K562 (cell line): ENCODE measurements at regions not wholly inside any gene's neighbourhood (a gene's known extent, or its start where the extent isn't known, plus 50 kb on each side); places are given as distances from the start of the nearest gene placed in this dataset.

Source experiments
- ATAC-seq: fragments of 200-7000 bp; cut with Tn5 transposase; 3 replicates; pipeline ENCODE4 v1.9.1; 2020; ENCODE audit warnings: moderate library complexity
- BruUV-seq: library from RNA; stranded (reverse); fragments of 400-500 nt; replicated peaks from 2 replicates; lab custom pipeline; 2021; lab: Mats Ljungman, UMichigan
- CTCF ChIA-PET: fragments of 300-600 bp; formaldehyde crosslinking; extraction: SDS; loops from one replicate; lab custom pipeline; 2021; ENCODE audit warnings: low intra/inter-chr PET ratio; lab: Yijun Ruan, JAX
- POLR2A ChIA-PET: fragments of 300-600, 350-650 bp; sonication (Branson Sonifier 250); formaldehyde crosslinking; extraction: SDS; loops from one replicate; lab custom pipeline; 2021; ENCODE audit warnings: antibody characterized with exemption, inconsistent platforms; lab: Yijun Ruan, JAX
- DNase-seq, 4 experiments: peaks; one replicate each; pipeline versions ENCODE4 v3.0.0 to v3.0.0-alpha.2; 2011 to 2018; ENCODE audit warnings: low spot score in 3 of 4, mixed read lengths in 3 of 4; ENCODE audit errors: extremely low read depth in 1 of 4
- FAIRE-seq: peaks from 2 replicates; lab custom pipeline; 2011; peaks lifted over from hg19 to GRCh38; lab: Jason Lieb, UNC
- H2AFZ ChIP-seq: 2 replicates; pipeline ENCODE4 v1.6.0; 2011; ENCODE audit warnings: low read depth, low read length, control low read depth, inconsistent platforms
- H3K27ac ChIP-seq: fragments of 200-600 bp; 3 replicates; pipeline ENCODE4 v1.8.0; 2011; ENCODE audit warnings: low read depth, mild to moderate bottlenecking, control low read depth, inconsistent platforms, low read length, moderate library complexity, mixed read lengths; ENCODE audit errors: extremely low read depth
- H3K27me3 ChIP-seq, 2 experiments: fragments of 300-600 bp in 1 of 2; 2 replicates in 1 of 2; 3 replicates in 1 of 2; pipeline versions ENCODE4 v1.6.0 to v1.8.0; 2011; ENCODE audit warnings: inconsistent platforms in 2 of 2, low read length in 2 of 2, mild to moderate bottlenecking in 1 of 2, mixed read lengths in 1 of 2, moderate library complexity in 1 of 2; ENCODE audit not compliant: control insufficient read depth in 2 of 2, insufficient read depth in 2 of 2
- H3K36me3 ChIP-seq: fragments of 300-600 bp; 3 replicates; pipeline ENCODE4 v1.8.0; 2011; ENCODE audit warnings: mild to moderate bottlenecking, low read length, inconsistent platforms; ENCODE audit not compliant: control insufficient read depth, insufficient read depth
- H3K4me1 ChIP-seq, 2 experiments: fragments of 200-600 bp in 1 of 2; replicated peaks in 1 of 2; 2 replicates in 1 of 2; 3 replicates in 1 of 2; pipeline versions ENCODE4 v1.5.1 to v1.8.0; 2011; ENCODE audit warnings: inconsistent platforms in 2 of 2, low read length in 2 of 2, mild to moderate bottlenecking in 1 of 2, mixed read lengths in 1 of 2, moderate library complexity in 1 of 2; ENCODE audit not compliant: control insufficient read depth in 2 of 2, insufficient read depth in 2 of 2
- H3K4me2 ChIP-seq: 2 replicates; pipeline ENCODE4 v1.6.1; 2011; ENCODE audit warnings: low read length, control low read depth, inconsistent platforms, mixed read lengths; ENCODE audit not compliant: insufficient read depth
- H3K4me3 ChIP-seq: fragments of 200-600 bp; sonication (generic), shearing (Covaris generic); 2 replicates; pipeline ENCODE4 v1.5.1; 2016; ENCODE audit warnings: control low read depth, inconsistent platforms
- H3K79me2 ChIP-seq: fragments of 200-600 bp; 3 replicates; pipeline ENCODE4 v1.8.0; 2011; ENCODE audit warnings: low read length, inconsistent platforms; ENCODE audit not compliant: control insufficient read depth, insufficient read depth
- H3K9ac ChIP-seq, 2 experiments: 2 replicates each; pipeline versions ENCODE4 v1.6.0 to v1.6.1; 2011; ENCODE audit warnings: low read depth in 2 of 2, low read length in 2 of 2, control low read depth in 1 of 2, inconsistent platforms in 1 of 2, mild to moderate bottlenecking in 1 of 2, mixed read lengths in 1 of 2; ENCODE audit not compliant: insufficient read depth in 1 of 2
- H3K9me1 ChIP-seq: one replicate; pipeline ENCODE4 v1.6.0; 2011; ENCODE audit warnings: inconsistent platforms, mild to moderate bottlenecking, low read length, moderate library complexity; ENCODE audit not compliant: control insufficient read depth, insufficient read depth
- H3K9me3 ChIP-seq: replicated peaks from 2 replicates; pipeline ENCODE4 v1.5.1; 2011; ENCODE audit warnings: low read depth, low read length, inconsistent platforms; ENCODE audit not compliant: control insufficient read depth, insufficient read depth
- H4K20me1 ChIP-seq: replicated peaks from 2 replicates; pipeline ENCODE4 v1.6.1; 2011; ENCODE audit warnings: low read length, inconsistent platforms, mixed read lengths; ENCODE audit not compliant: control insufficient read depth, insufficient read depth
- BMI1 ChIP-seq: fragments of 150-350 bp; IDR thresholded peaks from 2 replicates; pipeline ENCODE4 v1.6.1; 2014; ENCODE audit warnings: low read length
- HOXB6 ChIP-seq: fragments of 250-450 bp; sonication (Bioruptor Pico); IDR thresholded peaks from 2 replicates; pipeline ENCODE4 v1.5.1; 2022; ENCODE audit warnings: mild to moderate bottlenecking, borderline replicate concordance
- MCM7 ChIP-seq, 2 experiments: fragments of 450-650 bp; IDR thresholded peaks; 2 replicates each; pipeline ENCODE4 v1.6.1; 2016 to 2018
- MYBL2 ChIP-seq, 2 experiments: fragments of 450-650 bp in 1 of 2; sonication (generic) in 1 of 2; formaldehyde crosslinking in 1 of 2; IDR thresholded peaks; 2 replicates each; pipeline versions ENCODE4 v1.6.1 to v1.8.1; 2017 to 2022; ENCODE audit warnings: borderline replicate concordance in 1 of 2, inconsistent platforms in 1 of 2, low read depth in 1 of 2, mild to moderate bottlenecking in 1 of 2, missing genetic modification reagents in 1 of 2, moderate library complexity in 1 of 2
- ZNF589 ChIP-seq: fragments of 200-800 bp; sonication (Bioruptor generic); IDR thresholded peaks from 2 replicates; pipeline ENCODE4 v1.6.1; 2016; ENCODE audit warnings: low read depth, missing genetic modification characterization, missing compliant biosample characterization
- WGBS: fragments of 100-300 bp; shearing (Covaris generic); methylation state at CpG from one replicate; pipeline ENCODE4 v1.1.6; 2016; ENCODE audit warnings: low coverage, mixed read lengths; ENCODE audit not compliant: insufficient coverage; ENCODE audit errors: missing lambda C conversion rate; 5-methylcytosine and 5-hydroxymethylcytosine counted together
- in situ Hi-C: fragments of 300-500 bp; cut with MboI; formaldehyde crosslinking; loops from 4 replicates; pipeline ENCODE4 v1.15.0; 2018; ENCODE audit warnings: inconsistent platforms, mixed read lengths
- intact Hi-C: fragments of 100-400 bp; cut with micrococcal nuclease; formaldehyde crosslinking; loops from 2 replicates; pipeline ENCODE4 v1.14.2; 2022
- TF ChIP-seq, protein P1 (sequence below): fragments of 450-650 bp; conservative IDR thresholded peaks from 2 replicates; pipeline ENCODE4 v1.6.1; 2016; ENCODE audit warnings: missing genetic modification characterization, low read depth, mild to moderate bottlenecking, missing compliant biosample characterization, moderate library complexity
- TF ChIP-seq, protein P2 (sequence below): sonication (generic); formaldehyde crosslinking; IDR thresholded peaks from 2 replicates; pipeline ENCODE4 v1.8.1; 2023; ENCODE audit warnings: mild to moderate bottlenecking, missing genetic modification reagents

DNA sequence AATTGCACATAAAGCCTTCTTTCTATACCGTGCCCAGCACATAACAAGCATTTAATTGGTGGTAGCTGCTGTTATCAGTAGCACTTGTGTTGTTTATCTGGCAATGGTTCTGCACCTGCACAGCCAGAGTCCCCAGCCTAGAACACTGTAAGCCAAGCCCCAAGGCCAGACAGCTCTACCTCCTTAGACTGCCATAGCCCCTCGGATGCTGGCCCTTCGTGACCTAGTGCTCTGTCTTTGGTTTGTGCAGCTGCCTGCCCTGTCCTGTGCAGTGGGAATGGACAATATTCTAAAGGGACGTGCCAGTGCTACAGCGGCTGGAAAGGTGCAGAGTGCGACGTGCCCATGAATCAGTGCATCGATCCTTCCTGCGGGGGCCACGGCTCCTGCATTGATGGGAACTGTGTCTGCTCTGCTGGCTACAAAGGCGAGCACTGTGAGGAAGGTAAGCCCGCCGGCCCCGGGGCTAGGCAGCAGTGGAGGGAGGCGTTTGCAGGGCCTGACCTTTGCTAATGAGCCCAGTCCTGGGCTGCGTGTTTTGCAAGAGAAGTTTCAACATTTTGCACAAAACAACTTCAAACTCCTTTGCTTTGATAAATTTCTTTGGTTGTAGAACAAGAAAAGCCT lies 173.3 kb upstream of the WWC1 start:
- WGBS: under 1% methylated on average over 16 of the region's 16 CpGs
- Histone ChIP-seq H3K9me1 (no peaks in the 10 kb centered on the region), H3K27ac (no peak overlapping the region), H3K79me2 (no peaks in the 10 kb centered on the region), H3K4me1 (no peaks in the 10 kb centered on the region), H4K20me1 (no peaks in the 10 kb centered on the region), H3K36me3 (no peaks in the 10 kb centered on the region)
- CTCF ChIA-PET: no interaction called here
- in situ Hi-C loops: no loop called here
- BruUV-seq: no TSS peak
- FAIRE-seq (no peak), DNase-seq (no peak)
- TF ChIP-seq ZNF589 (CRISPR knock-in tag) (no peak), HOXB6 (CRISPR knock-in tag) (no peak), BMI1 (no peak), MCM7 (IDR thresholded peaks at IDR 0.05) (no peak), MYBL2 (IDR thresholded peaks at IDR 0.05; ENCODE audit: low read depth) (no peak), MYBL2 (CRISPR knock-in tag; IDR thresholded peaks at IDR 0.05; ENCODE audit: borderline replicate concordance) (no peak)
- TF ChIP-seq, protein P1, sequence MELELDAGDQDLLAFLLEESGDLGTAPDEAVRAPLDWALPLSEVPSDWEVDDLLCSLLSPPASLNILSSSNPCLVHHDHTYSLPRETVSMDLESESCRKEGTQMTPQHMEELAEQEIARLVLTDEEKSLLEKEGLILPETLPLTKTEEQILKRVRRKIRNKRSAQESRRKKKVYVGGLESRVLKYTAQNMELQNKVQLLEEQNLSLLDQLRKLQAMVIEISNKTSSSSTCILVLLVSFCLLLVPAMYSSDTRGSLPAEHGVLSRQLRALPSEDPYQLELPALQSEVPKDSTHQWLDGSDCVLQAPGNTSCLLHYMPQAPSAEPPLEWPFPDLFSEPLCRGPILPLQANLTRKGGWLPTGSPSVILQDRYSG: no peak
- TF ChIP-seq, protein P2, sequence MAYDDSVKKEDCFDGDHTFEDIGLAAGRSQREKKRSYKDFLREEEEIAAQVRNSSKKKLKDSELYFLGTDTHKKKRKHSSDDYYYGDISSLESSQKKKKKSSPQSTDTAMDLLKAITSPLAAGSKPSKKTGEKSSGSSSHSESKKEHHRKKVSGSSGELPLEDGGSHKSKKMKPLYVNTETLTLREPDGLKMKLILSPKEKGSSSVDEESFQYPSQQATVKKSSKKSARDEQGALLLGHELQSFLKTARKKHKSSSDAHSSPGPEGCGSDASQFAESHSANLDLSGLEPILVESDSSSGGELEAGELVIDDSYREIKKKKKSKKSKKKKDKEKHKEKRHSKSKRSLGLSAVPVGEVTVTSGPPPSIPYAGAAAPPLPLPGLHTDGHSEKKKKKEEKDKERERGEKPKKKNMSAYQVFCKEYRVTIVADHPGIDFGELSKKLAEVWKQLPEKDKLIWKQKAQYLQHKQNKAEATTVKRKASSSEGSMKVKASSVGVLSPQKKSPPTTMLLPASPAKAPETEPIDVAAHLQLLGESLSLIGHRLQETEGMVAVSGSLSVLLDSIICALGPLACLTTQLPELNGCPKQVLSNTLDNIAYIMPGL (CRISPR knock-in tag): no peak
- TF ChIP-seq, all 486 proteins: peak for 0
- Histone ChIP-seq H3K4me3 (no peak overlapping the region), H3K4me2 (no peak overlapping the region), H2AFZ (no peak overlapping the region), H3K9ac (no peak overlapping the region), H3K9me3 (no peaks in the 10 kb centered on the region), H3K27me3 (no peaks in the 10 kb centered on the region)
- intact Hi-C loops: loop anchor here (10.0 kb wide), 1 partner anchor 1373 kb away; no protein-coding TSS in a partner anchor
- ATAC-seq: no peak
- POLR2A ChIA-PET: interaction anchor here (1.3 kb wide), 1 partner anchor 10 kb away, joined by 3 read pairs; no protein-coding TSS in a partner anchor
